DOHH2 (cell line): ENCODE measurements at regions not wholly inside any gene's neighbourhood (a gene's known extent, or its start where the extent isn't known, plus 50 kb on each side); places are given as distances from the start of the nearest gene placed in this dataset.

Experiments used
- EZH2phosphoT487 ChIP-seq: fragments of 200-600 bp; sonication (generic); IDR thresholded peaks from 2 replicates; pipeline ENCODE4 v1.6.1; 2017; ENCODE audit warnings: borderline replicate concordance, mild to moderate bottlenecking, antibody characterized with exemption, low read length, moderate library complexity, mixed read lengths
- TF ChIP-seq, protein P1 (sequence below): fragments of 200-600 bp; sonication (generic); IDR thresholded peaks from one replicate; pipeline ENCODE4 v1.5.1; 2014; ENCODE audit warnings: antibody characterized with exemption, mild to moderate bottlenecking, low read depth, low read length; ENCODE audit not compliant: poor library complexity, severe bottlenecking

DNA sequence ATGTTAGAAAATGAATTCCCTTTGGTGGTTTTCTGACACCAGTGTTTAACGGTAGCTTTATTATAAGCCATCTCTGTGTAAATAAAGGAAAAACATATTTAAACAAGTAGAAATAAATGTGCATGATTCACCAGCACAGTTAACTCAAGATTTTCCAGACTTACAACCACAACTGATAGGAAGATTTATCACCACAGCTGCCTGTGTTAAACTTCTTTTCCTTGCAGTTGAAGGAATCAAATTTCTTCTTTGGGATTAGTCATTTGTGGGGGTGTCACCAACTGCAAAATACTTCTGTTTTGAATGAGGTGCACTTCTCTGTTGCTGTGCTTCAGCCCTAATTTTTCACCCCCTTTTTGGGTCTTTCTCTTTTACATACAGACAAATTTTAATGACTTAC lies 128.1 kb upstream of the STK26 start:
- TF ChIP-seq, protein P1, sequence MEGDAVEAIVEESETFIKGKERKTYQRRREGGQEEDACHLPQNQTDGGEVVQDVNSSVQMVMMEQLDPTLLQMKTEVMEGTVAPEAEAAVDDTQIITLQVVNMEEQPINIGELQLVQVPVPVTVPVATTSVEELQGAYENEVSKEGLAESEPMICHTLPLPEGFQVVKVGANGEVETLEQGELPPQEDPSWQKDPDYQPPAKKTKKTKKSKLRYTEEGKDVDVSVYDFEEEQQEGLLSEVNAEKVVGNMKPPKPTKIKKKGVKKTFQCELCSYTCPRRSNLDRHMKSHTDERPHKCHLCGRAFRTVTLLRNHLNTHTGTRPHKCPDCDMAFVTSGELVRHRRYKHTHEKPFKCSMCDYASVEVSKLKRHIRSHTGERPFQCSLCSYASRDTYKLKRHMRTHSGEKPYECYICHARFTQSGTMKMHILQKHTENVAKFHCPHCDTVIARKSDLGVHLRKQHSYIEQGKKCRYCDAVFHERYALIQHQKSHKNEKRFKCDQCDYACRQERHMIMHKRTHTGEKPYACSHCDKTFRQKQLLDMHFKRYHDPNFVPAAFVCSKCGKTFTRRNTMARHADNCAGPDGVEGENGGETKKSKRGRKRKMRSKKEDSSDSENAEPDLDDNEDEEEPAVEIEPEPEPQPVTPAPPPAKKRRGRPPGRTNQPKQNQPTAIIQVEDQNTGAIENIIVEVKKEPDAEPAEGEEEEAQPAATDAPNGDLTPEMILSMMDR = no peak
- no peak for TF ChIP-seq EZH2phosphoT487
